ENCODE measurements at regions not wholly inside any gene's neighbourhood (a gene's known extent, or its start where the extent isn't known, plus 50 kb on each side); places are given as distances from the start of the nearest gene placed in this dataset.
"Not testable (repeated sequence)": the region's sequence is repeated elsewhere in the genome, so short reads cannot be mapped to it uniquely, and the experiment has no call there.

GRCh38 chr5:106259431-106260090, 1411.2 kb downstream of the EFNA5 start:
- WGBS (ENCODE audit: insufficient coverage): 88% methylated on average over 5 of the region's 11 CpGs
- H3K36me3 ChIP-seq (ENCODE audit: control insufficient read depth, insufficient read depth, low read length); H3K4me1 ChIP-seq (ENCODE audit: control insufficient read depth, insufficient read depth, low read length); H3K9me3 ChIP-seq (replicated peaks; ENCODE audit: control insufficient read depth, low read depth, low read length); H3K27me3 ChIP-seq (ENCODE audit: control insufficient read depth, insufficient read depth, low read length); H3K27ac ChIP-seq (ENCODE audit: low read length); DNase-seq; H3K4me3 ChIP-seq (ENCODE audit: low read length): not testable (repeated sequence)

DNA sequence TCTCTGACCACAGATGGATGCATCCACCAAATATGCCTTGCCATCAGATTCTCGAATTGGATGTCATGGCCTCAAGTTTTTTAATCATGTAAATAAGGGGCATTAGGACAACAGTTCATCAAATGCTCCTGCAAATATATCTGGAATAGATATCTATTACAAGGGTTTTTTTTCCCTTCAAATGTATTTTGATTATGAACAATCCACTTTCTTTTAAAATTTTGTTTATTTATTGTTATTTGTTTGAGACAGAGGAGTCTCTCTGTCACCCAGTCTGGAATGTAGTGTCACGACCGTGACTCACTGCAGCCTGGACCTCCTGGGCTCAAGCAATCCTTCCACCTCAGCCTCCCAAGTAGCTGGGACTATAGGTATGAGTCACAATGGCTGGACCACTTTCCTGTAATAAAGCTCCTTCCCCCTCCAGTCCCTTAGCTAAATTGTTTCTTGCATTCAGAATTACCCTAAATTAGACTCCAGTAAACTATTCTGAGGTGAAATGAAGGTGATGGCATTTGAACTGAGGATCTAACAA, 1412.1 kb downstream of the EFNA5 start:
- H3K4me3 ChIP-seq (ENCODE audit: low read length): no peak overlapping the region
- no peaks in the 10 kb centered on the region for H3K9me3 ChIP-seq (replicated peaks; ENCODE audit: control insufficient read depth, low read depth, low read length)
- no peaks in the 10 kb centered on the region for H3K36me3 ChIP-seq (ENCODE audit: control insufficient read depth, insufficient read depth, low read length)
- H3K27me3 ChIP-seq (ENCODE audit: control insufficient read depth, insufficient read depth, low read length): no peaks in the 10 kb centered on the region
- no peak for DNase-seq
- no peaks in the 10 kb centered on the region for H3K4me1 ChIP-seq (ENCODE audit: control insufficient read depth, insufficient read depth, low read length)
- WGBS (ENCODE audit: insufficient coverage): 83% methylated on average over 2 of the region's 3 CpGs
- H3K27ac ChIP-seq (ENCODE audit: low read length): no peak overlapping the region

DNA sequence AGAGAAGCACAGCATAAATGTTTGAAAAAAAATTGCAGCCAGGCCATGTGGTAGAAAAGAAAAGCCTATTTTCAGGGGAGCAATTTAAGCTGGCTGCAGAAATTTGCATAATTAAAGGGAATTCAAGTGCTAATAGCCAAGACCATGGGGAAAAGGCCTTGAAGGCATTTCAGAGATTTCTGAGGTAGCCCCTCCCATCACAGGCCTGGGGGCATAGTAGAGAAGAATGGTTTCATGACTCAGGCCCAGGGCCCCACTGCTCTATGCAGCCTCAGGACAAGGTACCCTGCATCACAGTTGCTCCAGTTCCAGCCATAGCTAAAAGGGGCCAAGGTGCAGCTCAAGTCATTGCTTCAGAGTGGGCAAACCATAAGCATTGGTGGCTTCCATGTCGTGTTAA, 1416.0 kb downstream of the EFNA5 start:
- H3K9me3 ChIP-seq (replicated peaks; ENCODE audit: control insufficient read depth, low read depth, low read length): no peaks in the 10 kb centered on the region
- H3K27ac ChIP-seq (ENCODE audit: low read length): no peak overlapping the region
- H3K36me3 ChIP-seq (ENCODE audit: control insufficient read depth, insufficient read depth, low read length): no peaks in the 10 kb centered on the region
- H3K4me3 ChIP-seq (ENCODE audit: low read length): no peak overlapping the region
- H3K27me3 ChIP-seq (ENCODE audit: control insufficient read depth, insufficient read depth, low read length): no peaks in the 10 kb centered on the region
- no peaks in the 10 kb centered on the region for H3K4me1 ChIP-seq (ENCODE audit: control insufficient read depth, insufficient read depth, low read length)
- 100% methylated on average over 1 of the region's 1 CpG for WGBS (ENCODE audit: insufficient coverage)
- no peak for DNase-seq

DNA sequence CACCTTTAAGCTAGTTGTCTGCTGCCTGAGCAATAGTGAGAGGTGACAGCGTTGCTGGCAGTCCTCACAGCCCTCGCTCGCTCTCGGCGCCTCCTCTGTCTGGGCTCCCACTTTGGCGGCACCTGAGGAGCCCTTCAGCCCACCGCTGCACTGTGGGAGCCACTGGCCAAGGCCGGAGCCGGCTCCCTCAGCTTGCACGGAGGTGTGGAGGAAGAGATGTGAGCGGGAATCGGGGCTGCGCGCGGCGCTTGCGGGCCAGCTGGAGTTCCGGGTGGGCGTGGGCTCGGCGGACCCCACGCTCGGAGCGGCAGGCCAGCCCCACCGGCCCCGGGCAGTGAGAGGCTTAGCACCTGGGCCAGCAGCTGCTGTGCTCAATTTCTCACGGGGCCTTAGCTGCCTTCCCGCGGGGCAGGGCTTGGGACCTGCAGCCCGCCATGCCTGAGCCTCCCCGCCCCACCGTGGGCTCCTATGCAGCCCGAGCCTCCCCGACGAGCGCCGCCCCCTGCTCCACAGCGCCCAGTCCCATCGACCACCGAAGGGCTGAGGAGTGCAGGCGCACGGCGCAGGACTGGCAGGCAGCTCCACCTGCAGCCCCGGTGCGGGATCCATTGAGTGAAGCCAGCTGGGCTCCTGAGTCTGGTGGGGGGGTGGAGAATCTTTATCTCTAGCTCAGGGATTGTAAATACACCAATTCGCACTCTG, 1424.5 kb downstream of the EFNA5 start:
- H3K4me3 ChIP-seq (ENCODE audit: low read length); H3K4me1 ChIP-seq (ENCODE audit: control insufficient read depth, insufficient read depth, low read length); DNase-seq; H3K27ac ChIP-seq (ENCODE audit: low read length); H3K36me3 ChIP-seq (ENCODE audit: control insufficient read depth, insufficient read depth, low read length); H3K9me3 ChIP-seq (replicated peaks; ENCODE audit: control insufficient read depth, low read depth, low read length); H3K27me3 ChIP-seq (ENCODE audit: control insufficient read depth, insufficient read depth, low read length): not testable (repeated sequence)
- 95% methylated on average over 33 of the region's 46 CpGs for WGBS (ENCODE audit: insufficient coverage)

- no peaks in the 10 kb centered on the region for H3K4me1 ChIP-seq (ENCODE audit: control insufficient read depth, insufficient read depth, low read length)
- H3K27me3 ChIP-seq (ENCODE audit: control insufficient read depth, insufficient read depth, low read length): no peaks in the 10 kb centered on the region
- H3K36me3 ChIP-seq (ENCODE audit: control insufficient read depth, insufficient read depth, low read length): no peaks in the 10 kb centered on the region
- no peak overlapping the region for H3K27ac ChIP-seq (ENCODE audit: low read length)
- no peak for DNase-seq
- H3K4me3 ChIP-seq (ENCODE audit: low read length): no peak overlapping the region
- no peaks in the 10 kb centered on the region for H3K9me3 ChIP-seq (replicated peaks; ENCODE audit: control insufficient read depth, low read depth, low read length)
Measured at GRCh38 chr5:106241409-106241808, 1429.3 kb downstream of the EFNA5 start.

DNA sequence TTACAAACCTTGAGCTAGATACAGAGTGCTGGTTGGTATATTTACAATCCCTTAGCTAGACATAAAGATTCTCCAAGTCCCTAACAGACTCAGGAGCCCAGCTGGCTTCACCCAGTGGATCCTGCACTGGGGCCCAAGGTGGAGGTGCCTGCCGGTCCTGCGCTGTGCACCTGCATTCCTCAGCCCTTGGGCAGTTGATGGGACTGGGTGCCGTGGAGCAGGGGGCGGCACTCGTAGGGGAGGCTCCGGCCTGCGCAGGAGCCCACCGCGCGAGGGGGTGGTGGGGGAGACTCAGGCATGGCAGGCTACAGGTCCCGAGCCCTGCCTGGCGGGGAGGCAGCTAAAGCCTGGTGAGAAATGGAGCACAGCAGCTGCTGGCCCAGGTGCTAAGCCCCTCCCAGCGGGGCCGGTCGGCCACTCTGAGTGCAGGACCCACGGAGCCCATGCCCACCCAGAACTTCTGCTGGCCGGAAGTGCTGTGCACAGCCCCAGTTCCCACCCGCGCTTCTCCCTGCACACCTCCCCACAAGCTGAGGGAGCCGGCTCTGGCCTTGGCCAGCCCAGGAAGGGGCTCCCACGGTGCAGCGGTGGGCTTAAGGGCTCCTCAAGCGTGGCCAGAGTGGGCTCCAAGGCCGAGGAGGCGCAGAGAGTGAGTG, 1464.7 kb downstream of the EFNA5 start:
- no peak for DNase-seq
- WGBS (ENCODE audit: insufficient coverage): 92% methylated on average over 17 of the region's 25 CpGs
- H3K4me3 ChIP-seq (ENCODE audit: low read length): no peak overlapping the region
- peaks cover 3% of the 10 kb centered on the region for H3K9me3 ChIP-seq (replicated peaks; ENCODE audit: control insufficient read depth, low read depth, low read length)
- no peaks in the 10 kb centered on the region for H3K4me1 ChIP-seq (ENCODE audit: control insufficient read depth, insufficient read depth, low read length)
- H3K27ac ChIP-seq (ENCODE audit: low read length): no peak overlapping the region
- H3K36me3 ChIP-seq (ENCODE audit: control insufficient read depth, insufficient read depth, low read length): no peaks in the 10 kb centered on the region
- no peaks in the 10 kb centered on the region for H3K27me3 ChIP-seq (ENCODE audit: control insufficient read depth, insufficient read depth, low read length)

GRCh38 chr5:106202035-106202434, 1468.7 kb downstream of the EFNA5 start:
- no peak overlapping the region for H3K27ac ChIP-seq (ENCODE audit: low read length)
- no CpG with 5 or more reads among the region's 2 CpGs for WGBS (ENCODE audit: insufficient coverage)
- peaks cover 3% of the 10 kb centered on the region for H3K9me3 ChIP-seq (replicated peaks; ENCODE audit: control insufficient read depth, low read depth, low read length)
- no peaks in the 10 kb centered on the region for H3K36me3 ChIP-seq (ENCODE audit: control insufficient read depth, insufficient read depth, low read length)
- DNase-seq: no peak
- no peaks in the 10 kb centered on the region for H3K27me3 ChIP-seq (ENCODE audit: control insufficient read depth, insufficient read depth, low read length)
- no peaks in the 10 kb centered on the region for H3K4me1 ChIP-seq (ENCODE audit: control insufficient read depth, insufficient read depth, low read length)
- no peak overlapping the region for H3K4me3 ChIP-seq (ENCODE audit: low read length)

GRCh38 chr5:106200971-106201370, 1469.8 kb downstream of the EFNA5 start:
- Histone ChIP-seq H3K27me3 (ENCODE audit: control insufficient read depth, insufficient read depth, low read length) (no peaks in the 10 kb centered on the region), H3K4me3 (ENCODE audit: low read length) (no peak overlapping the region), H3K4me1 (ENCODE audit: control insufficient read depth, insufficient read depth, low read length) (no peaks in the 10 kb centered on the region), H3K27ac (ENCODE audit: low read length) (no peak overlapping the region), H3K36me3 (ENCODE audit: control insufficient read depth, insufficient read depth, low read length) (no peaks in the 10 kb centered on the region), H3K9me3 (replicated peaks; ENCODE audit: control insufficient read depth, low read depth, low read length) (no peaks in the 10 kb centered on the region)
- DNase-seq: no peak
- WGBS (ENCODE audit: insufficient coverage): no CpG with 5 or more reads among the region's 4 CpGs

DNA sequence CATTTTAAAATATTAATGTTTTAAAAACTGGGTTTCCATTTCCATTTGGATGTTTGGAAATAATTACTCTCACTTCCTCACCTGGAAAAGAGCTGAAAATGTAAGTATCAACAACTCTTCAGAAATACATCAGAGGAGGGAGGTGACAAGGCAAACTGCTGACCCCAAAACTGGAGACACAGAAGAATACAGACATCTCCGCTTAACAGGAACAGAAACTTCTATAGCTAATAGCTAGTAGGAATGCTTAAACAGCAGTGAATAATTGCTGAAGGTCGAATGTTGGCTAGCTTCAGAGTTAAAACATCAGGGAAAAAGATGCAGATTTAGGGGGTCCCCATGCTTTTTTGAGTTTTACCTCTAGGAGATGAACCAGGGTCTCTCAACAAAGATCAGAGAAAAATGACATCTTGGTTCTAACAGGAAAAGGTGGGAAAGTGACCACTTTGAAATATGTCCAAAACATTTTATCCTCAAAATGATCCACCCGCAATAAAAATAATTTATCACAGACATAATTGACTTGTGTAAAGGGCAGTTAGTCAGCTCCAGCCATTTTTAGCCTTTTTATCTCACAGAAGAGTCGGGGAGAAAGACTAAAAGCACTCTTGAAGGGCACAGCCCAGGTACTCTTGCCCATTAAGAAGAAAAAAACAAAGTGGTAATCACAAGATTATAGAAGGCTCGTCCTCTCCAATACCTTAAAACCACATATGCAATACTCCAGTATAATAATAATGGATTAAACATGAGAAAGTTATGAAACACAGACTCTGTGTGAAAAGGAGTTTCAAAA, 1474.9 kb downstream of the EFNA5 start:
- WGBS (ENCODE audit: insufficient coverage): no CpG with 5 or more reads among the region's 5 CpGs
- Histone ChIP-seq H3K27ac (ENCODE audit: low read length) (no peak overlapping the region), H3K27me3 (ENCODE audit: control insufficient read depth, insufficient read depth, low read length) (no peaks in the 10 kb centered on the region), H3K4me3 (ENCODE audit: low read length) (no peak overlapping the region), H3K4me1 (ENCODE audit: control insufficient read depth, insufficient read depth, low read length) (no peaks in the 10 kb centered on the region), H3K9me3 (replicated peaks; ENCODE audit: control insufficient read depth, low read depth, low read length) (no peaks in the 10 kb centered on the region), H3K36me3 (ENCODE audit: control insufficient read depth, insufficient read depth, low read length) (no peaks in the 10 kb centered on the region)
- no peak for DNase-seq

Measured in muscle of leg (tissue), 3 donors.